GM18861 (cell line): ENCODE measurements at regions not wholly inside any gene's neighbourhood (a gene's known extent, or its start where the extent isn't known, plus 50 kb on each side); places are given as distances from the start of the nearest gene placed in this dataset.

ENCODE experiments used
- ATAC-seq: cut with Tn5 transposase; IDR thresholded peaks from one replicate; pipeline ENCODE4 v1.9.1; 2021; ENCODE audit not compliant: unreplicated experiment

DNA sequence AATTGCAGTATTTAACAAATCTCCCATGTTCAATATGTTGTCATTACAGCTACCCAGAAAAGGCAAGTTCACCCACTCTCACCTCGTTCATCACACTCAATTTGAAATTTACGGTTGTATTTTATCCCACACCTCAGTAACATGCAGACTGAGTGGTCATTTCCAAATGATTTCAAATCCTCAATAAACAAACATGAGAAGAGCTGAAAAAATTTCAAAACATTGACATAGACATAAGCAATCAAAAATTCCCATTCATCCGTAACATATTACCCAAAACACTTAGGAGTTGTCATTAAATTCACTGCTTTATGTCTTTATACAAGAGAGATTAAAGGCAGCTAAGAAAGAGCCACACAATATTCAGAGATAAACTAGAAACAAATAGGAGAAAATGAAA lies 61.7 kb upstream of the NEBL start:
- no peak for ATAC-seq

GRCh38 chr10:20958225-20958624 lies 61.1 kb upstream of the NEBL start:
- no peak for ATAC-seq

GRCh38 chr10:20957744-20958143 lies 60.6 kb upstream of the NEBL start:
- ATAC-seq, result no peak

DNA sequence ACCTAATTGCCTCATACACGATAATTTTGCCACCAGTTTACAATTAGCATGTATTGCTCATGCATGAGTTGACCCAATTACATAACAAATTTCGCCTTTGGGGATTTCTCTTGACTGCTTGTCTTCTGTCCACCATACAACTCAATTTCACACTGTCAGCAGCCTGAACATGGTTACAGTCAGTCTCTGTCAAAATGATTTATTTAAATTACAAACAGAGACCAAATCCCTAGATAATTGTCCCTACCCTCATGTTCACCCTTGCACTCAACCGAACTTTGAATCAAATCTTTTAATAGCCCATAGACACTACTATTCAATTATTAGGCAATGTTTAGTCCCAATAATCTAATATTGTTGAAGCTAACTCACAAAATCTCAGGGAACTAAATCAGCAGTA lies 59.7 kb upstream of the NEBL start:
- ATAC-seq, result no peak

GRCh38 chr10:20955355-20955893 lies 58.3 kb upstream of the NEBL start:
- no peak for ATAC-seq

DNA sequence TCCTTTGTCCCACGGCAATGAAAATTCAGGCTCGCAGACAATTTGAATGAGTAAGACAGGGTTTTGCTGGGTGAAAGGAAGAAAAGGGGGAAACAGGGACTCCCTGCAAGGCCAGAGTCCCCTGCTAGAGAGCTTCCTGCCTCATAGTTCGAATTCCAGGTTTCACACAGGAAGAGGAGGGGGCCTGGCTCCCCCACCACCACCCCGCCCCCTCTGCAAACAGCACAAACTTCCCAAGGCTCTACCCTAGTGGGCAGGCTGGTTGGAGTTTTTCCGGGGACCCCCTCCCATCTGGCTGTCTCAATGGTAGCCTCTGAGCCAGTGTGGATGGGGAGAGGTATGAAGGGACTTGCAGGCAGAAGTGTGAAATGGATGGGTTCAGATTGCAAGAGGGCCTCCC lies 57.4 kb upstream of the NEBL start:
- no peak for ATAC-seq

GRCh38 chr10:20953120-20953519 lies 56.0 kb upstream of the NEBL start:
- no peak for ATAC-seq

- ATAC-seq, result no peak
Measured at GRCh38 chr10:20949967-20950366, 52.9 kb upstream of the NEBL start.

DNA sequence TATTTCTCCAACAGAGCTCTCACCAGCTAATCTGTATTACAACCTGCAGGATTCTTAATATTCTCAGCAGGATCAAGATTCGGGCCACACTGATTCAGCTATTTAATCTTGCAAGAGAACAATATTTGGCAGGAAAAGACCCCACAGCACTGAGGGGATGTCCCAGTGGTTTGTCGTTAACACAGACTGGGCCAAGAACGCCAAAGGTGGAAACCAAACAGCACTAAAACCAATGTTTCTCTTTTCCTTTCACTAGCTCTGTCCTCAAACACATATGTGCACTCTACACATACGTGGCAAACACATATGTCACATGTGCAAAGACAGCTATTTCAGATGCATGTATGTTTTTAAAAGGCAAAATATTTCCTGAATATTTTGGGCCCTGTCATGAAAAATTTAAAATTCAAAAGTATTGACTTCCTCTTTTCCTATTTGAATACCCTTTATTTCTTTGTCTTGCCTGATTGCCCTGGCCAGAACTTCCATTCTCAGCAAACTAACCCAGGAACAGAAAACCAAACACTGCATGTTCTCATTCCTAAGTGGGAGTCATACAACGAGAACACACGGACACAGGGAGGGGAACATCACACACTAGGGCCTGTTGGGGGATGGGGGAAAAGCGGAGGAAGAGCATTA lies 51.7 kb upstream of the NEBL start:
- ATAC-seq, result peak; percentile 86
